ENCODE measurements at regions not wholly inside any gene's neighbourhood (a gene's known extent, or its start where the extent isn't known, plus 50 kb on each side); places are given as distances from the start of the nearest gene placed in this dataset.

DNA sequence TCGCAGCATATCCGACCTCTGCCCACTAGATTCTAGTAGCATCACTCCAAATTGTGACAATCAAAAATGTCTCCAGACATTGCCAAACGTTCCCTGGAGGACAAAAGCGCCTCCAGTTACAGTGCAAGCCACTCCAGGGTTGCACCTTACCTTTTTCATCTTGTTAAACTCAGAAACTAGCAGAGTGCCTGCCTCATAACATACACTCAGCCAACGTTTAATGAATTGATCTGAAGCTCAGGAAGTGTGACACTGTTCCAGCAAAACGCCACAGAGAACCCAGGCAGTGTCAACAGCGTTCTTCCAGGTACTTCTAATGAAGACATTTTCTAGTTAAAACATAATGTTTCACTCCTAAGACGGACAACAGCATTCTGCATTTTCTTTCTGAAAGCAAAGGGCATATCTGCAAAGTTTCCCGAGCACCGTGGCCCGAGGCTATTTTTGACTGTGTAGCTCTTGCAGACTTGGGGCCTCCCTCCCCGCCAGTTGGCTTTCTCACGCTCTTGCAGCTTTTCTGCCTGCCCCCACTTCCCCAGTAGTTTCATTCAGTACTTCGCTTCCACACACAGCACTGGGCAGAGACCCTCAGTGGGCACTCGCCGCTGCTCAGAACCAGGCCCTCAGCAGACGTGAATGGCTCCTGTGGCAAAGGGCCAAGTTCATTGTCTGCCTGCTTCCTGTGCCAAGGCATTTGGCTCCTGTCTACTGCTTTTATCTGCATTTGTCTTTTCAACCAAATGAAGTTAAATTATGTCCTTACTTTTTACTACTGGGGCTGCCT is 133.4 kb upstream of the TTC29 start:
- TF ChIP-seq, protein P1, sequence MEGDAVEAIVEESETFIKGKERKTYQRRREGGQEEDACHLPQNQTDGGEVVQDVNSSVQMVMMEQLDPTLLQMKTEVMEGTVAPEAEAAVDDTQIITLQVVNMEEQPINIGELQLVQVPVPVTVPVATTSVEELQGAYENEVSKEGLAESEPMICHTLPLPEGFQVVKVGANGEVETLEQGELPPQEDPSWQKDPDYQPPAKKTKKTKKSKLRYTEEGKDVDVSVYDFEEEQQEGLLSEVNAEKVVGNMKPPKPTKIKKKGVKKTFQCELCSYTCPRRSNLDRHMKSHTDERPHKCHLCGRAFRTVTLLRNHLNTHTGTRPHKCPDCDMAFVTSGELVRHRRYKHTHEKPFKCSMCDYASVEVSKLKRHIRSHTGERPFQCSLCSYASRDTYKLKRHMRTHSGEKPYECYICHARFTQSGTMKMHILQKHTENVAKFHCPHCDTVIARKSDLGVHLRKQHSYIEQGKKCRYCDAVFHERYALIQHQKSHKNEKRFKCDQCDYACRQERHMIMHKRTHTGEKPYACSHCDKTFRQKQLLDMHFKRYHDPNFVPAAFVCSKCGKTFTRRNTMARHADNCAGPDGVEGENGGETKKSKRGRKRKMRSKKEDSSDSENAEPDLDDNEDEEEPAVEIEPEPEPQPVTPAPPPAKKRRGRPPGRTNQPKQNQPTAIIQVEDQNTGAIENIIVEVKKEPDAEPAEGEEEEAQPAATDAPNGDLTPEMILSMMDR (optimal IDR thresholded peaks at IDR 0.05 in 1 of 3, IDR thresholded peaks at IDR 0.05 in 1 of 3, conservative IDR thresholded peaks at IDR 0.05 in 1 of 3; ENCODE audit: extremely low read depth in 1 of 3, insufficient read depth in 2 of 3, low read length in 3 of 3): no peak
- TF ChIP-seq EZH2 (IDR thresholded peaks at IDR 0.05; ENCODE audit: low read length): no peak
- Histone ChIP-seq H3K9ac (ENCODE audit: control insufficient read depth, extremely low read depth, insufficient read depth, low read length) (no peak overlapping the region), H3K4me2 (ENCODE audit: control insufficient read depth, extremely low read depth, insufficient read depth, low read depth, low read length) (peak overlapping the region; percentile 46), H4K20me1 (ENCODE audit: control insufficient read depth, extremely low read depth, insufficient read depth, low read length) (no peaks in the 10 kb centered on the region), H3K9me1 (ENCODE audit: control insufficient read depth, extremely low read depth, insufficient read depth, low read length) (no peaks in the 10 kb centered on the region), H3K27me3 (ENCODE audit: control insufficient read depth, extremely low read depth, insufficient read depth, low read length) (no peaks in the 10 kb centered on the region), H2AFZ (ENCODE audit: control insufficient read depth, low read length) (peak overlapping the region; percentile 8), H3K27ac (ENCODE audit: control insufficient read depth, insufficient read depth, low read length) (no peak overlapping the region), H3K9me3 (ENCODE audit: control insufficient read depth, low read depth, low read length) (no peaks in the 10 kb centered on the region), H3K79me2 (ENCODE audit: control insufficient read depth, insufficient read depth, low read length) (no peaks in the 10 kb centered on the region), H3K36me3 (ENCODE audit: control insufficient read depth in 2 of 2, extremely low read depth in 1 of 2, insufficient read depth in 2 of 2, low read length in 2 of 2) (no peaks in the 10 kb centered on the region), H3K4me1 (ENCODE audit: control insufficient read depth, extremely low read depth, insufficient read depth, low read length) (peaks cover 2% of the 10 kb centered on the region), H3K4me3 (ENCODE audit: control insufficient read depth in 2 of 3, extremely low read depth in 1 of 3, insufficient read depth in 2 of 3, low read depth in 1 of 3, low read length in 3 of 3) (no peak overlapping the region)
- no peak for DNase-seq (ENCODE audit: low read depth, low spot score)
- dilution Hi-C loops (cut with MboI; ENCODE audit: extremely low pct_ligation_motif_present, low sequenced_read_pairs): no loop called here
- FAIRE-seq: peak; percentile 29

DNA sequence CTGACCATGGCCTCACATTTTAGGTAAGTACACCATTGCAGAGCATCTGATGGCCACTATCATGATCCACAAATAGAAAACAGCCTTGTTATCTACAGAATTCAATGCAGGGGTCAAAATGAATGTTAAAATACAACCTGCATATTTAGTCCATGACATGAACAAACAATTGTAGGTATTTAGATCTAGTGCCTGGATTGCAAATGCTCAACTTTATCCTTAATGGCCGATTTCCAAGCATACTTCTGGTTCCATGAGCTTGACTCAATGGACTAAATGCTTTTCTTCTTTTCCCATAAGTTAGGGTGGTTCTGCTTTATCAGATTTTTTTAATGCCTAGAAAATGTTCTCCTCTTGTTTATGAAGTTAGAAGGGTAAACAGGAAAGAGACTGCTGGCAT is 139.2 kb upstream of the TTC29 start:
- H3K27me3 ChIP-seq (ENCODE audit: control insufficient read depth, extremely low read depth, insufficient read depth, low read length): no peaks in the 10 kb centered on the region
- no peak for DNase-seq (ENCODE audit: low read depth, low spot score)
- FAIRE-seq: no peak
- no peak overlapping the region for H3K4me2 ChIP-seq (ENCODE audit: control insufficient read depth, extremely low read depth, insufficient read depth, low read depth, low read length)
- no peaks in the 10 kb centered on the region for H4K20me1 ChIP-seq (ENCODE audit: control insufficient read depth, extremely low read depth, insufficient read depth, low read length)
- no peak overlapping the region for H3K4me3 ChIP-seq (ENCODE audit: control insufficient read depth in 2 of 3, extremely low read depth in 1 of 3, insufficient read depth in 2 of 3, low read depth in 1 of 3, low read length in 3 of 3)
- no peak overlapping the region for H3K9ac ChIP-seq (ENCODE audit: control insufficient read depth, extremely low read depth, insufficient read depth, low read length)
- TF ChIP-seq EZH2 (IDR thresholded peaks at IDR 0.05; ENCODE audit: low read length): no peak
- TF ChIP-seq, protein P1 (optimal IDR thresholded peaks at IDR 0.05 in 1 of 3, IDR thresholded peaks at IDR 0.05 in 1 of 3, conservative IDR thresholded peaks at IDR 0.05 in 1 of 3; ENCODE audit: extremely low read depth in 1 of 3, insufficient read depth in 2 of 3, low read length in 3 of 3): no peak
- no peaks in the 10 kb centered on the region for H3K79me2 ChIP-seq (ENCODE audit: control insufficient read depth, insufficient read depth, low read length)
- no peaks in the 10 kb centered on the region for H3K9me3 ChIP-seq (ENCODE audit: control insufficient read depth, low read depth, low read length)
- H3K27ac ChIP-seq (ENCODE audit: control insufficient read depth, insufficient read depth, low read length): no peak overlapping the region
- dilution Hi-C loops (cut with MboI; ENCODE audit: extremely low pct_ligation_motif_present, low sequenced_read_pairs): no loop called here
- H3K4me1 ChIP-seq (ENCODE audit: control insufficient read depth, extremely low read depth, insufficient read depth, low read length): no peaks in the 10 kb centered on the region
- no peaks in the 10 kb centered on the region for H3K9me1 ChIP-seq (ENCODE audit: control insufficient read depth, extremely low read depth, insufficient read depth, low read length)
- H3K36me3 ChIP-seq (ENCODE audit: control insufficient read depth in 2 of 2, extremely low read depth in 1 of 2, insufficient read depth in 2 of 2, low read length in 2 of 2): no peaks in the 10 kb centered on the region
- H2AFZ ChIP-seq (ENCODE audit: control insufficient read depth, low read length): no peak overlapping the region
